ENCODE measurements at regions not wholly inside any gene's neighbourhood (a gene's known extent, or its start where the extent isn't known, plus 50 kb on each side); places are given as distances from the start of the nearest gene placed in this dataset.

GRCh38 chr12:42977451-42978230 is 388.1 kb upstream of the PRICKLE1 start:
- Histone ChIP-seq H2BK5ac (ENCODE audit: insufficient read length, low read length) (no peak overlapping the region), H3K14ac (ENCODE audit: insufficient read depth, low read length) (no peak overlapping the region), H3K23me2 (ENCODE audit: insufficient read length, low read depth, low read length, poor library complexity, severe bottlenecking) (no peaks in the 10 kb centered on the region), H2BK120ac (ENCODE audit: low read depth, low read length, poor library complexity, severe bottlenecking) (no peak overlapping the region), H3K9ac (ENCODE audit: extremely low read depth, insufficient read length, low read length) (no peak overlapping the region), H3K79me1 (ENCODE audit: insufficient read depth, low read depth, low read length, poor library complexity, severe bottlenecking) (no peaks in the 10 kb centered on the region), H3K23ac (ENCODE audit: insufficient read length, low read depth, low read length) (no peak overlapping the region), H4K5ac (ENCODE audit: insufficient read length, low read depth, low read length) (no peak overlapping the region), H3K18ac (ENCODE audit: insufficient read length, low read depth, low read length) (no peak overlapping the region), H3K4me1 (ENCODE audit: insufficient read depth, low read length) (no peaks in the 10 kb centered on the region), H3K27me3 (ENCODE audit: insufficient read depth, low read length) (no peaks in the 10 kb centered on the region), H2BK12ac (ENCODE audit: insufficient read length, low read depth, low read length) (no peak overlapping the region), H3K4me2 (ENCODE audit: insufficient read depth, insufficient read length, low read length) (no peak overlapping the region), H3T11ph (ENCODE audit: low read length) (no peak overlapping the region), H2BK15ac (ENCODE audit: low read depth, low read length) (no peak overlapping the region), H3K79me2 (ENCODE audit: insufficient read depth, low read length) (no peaks in the 10 kb centered on the region), H2AFZ (ENCODE audit: low read length) (no peak overlapping the region), H3K9me3 (ENCODE audit: control insufficient read depth, low read depth, low read length) (no peaks in the 10 kb centered on the region), H4K8ac (replicated peaks; ENCODE audit: insufficient read length, low read depth, low read length) (no peak overlapping the region), H3K27ac (ENCODE audit: insufficient read length, low read depth, low read length) (no peak overlapping the region), H4K20me1 (ENCODE audit: control insufficient read depth, insufficient read depth, insufficient read length) (no peaks in the 10 kb centered on the region), H2AK5ac (ENCODE audit: insufficient read length, low read length) (no peak overlapping the region), H2BK20ac (ENCODE audit: low read depth, low read length, poor library complexity, severe bottlenecking) (no peak overlapping the region), H3K56ac (ENCODE audit: insufficient read length, low read depth, low read length) (no peak overlapping the region), H3K4ac (ENCODE audit: low read depth, low read length) (no peak overlapping the region), H4K91ac (ENCODE audit: insufficient read length, low read depth, low read length) (no peak overlapping the region)
- H3K4me3 Mint-ChIP-seq: no peak overlapping the region
- no peak overlapping the region for H3K27ac Mint-ChIP-seq
- no CpG with 5 or more reads among the region's 1 CpG for WGBS (ENCODE audit: extremely low coverage, insufficient read length, low lambda C conversion rate)
- peaks cover under 1% of the 10 kb centered on the region; the same call in 1 of the 2 replicates for H3K27me3 Mint-ChIP-seq (ENCODE audit: low read depth)
- TF ChIP-seq CTCF (conservative IDR thresholded peaks at IDR 0.05): no peak
- peaks cover 0 to 8% (median 3%) of the 10 kb centered on the region in 3 experiments; a peak in 3 of 7 replicates for H3K36me3 Mint-ChIP-seq (ENCODE audit: insufficient read depth in 1 of 3, low read depth in 3 of 3)
- peaks cover 17 to 18% of the 10 kb centered on the region in 2 experiments for H3K4me1 Mint-ChIP-seq
- DNase-seq: no peak
- peaks cover 5 to 9% of the 10 kb centered on the region in 2 experiments; a peak in 4 of 5 replicates for H3K9me3 Mint-ChIP-seq
